NCI-H82 treated with DMSO at 0.1 percent for 48 hours (cell line): ENCODE measurements at regions not wholly inside any gene's neighbourhood (a gene's known extent, or its start where the extent isn't known, plus 50 kb on each side); places are given as distances from the start of the nearest gene placed in this dataset.
"Not testable (repeated sequence)": the region's sequence is repeated elsewhere in the genome, so short reads cannot be mapped to it uniquely, and the experiment has no call there.

Experiments used
- DNase-seq: peaks from one replicate; lab custom pipeline; 2025; ENCODE audit not compliant: unreplicated experiment; lab: John Stamatoyannopoulos, UW

DNA sequence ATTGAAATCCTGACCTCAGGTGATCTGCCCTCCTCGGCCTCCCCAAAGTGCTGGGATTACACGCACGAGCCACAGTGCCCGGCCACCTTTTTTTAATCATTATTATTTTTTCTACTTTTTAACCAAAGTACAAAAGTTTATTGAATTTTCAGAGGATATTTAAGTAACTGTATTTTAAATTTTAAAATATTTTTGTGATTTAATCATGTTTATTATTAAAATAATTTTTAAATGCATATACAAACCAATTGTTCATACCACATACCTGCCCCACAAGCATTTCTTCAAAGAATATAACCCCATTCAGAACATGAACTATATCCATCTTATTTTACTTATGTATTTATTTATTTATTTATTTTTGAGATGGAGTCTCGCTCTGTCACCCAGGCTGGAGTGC, 163.6 kb upstream of the MAP2 start:
- DNase-seq = no peak

DNA sequence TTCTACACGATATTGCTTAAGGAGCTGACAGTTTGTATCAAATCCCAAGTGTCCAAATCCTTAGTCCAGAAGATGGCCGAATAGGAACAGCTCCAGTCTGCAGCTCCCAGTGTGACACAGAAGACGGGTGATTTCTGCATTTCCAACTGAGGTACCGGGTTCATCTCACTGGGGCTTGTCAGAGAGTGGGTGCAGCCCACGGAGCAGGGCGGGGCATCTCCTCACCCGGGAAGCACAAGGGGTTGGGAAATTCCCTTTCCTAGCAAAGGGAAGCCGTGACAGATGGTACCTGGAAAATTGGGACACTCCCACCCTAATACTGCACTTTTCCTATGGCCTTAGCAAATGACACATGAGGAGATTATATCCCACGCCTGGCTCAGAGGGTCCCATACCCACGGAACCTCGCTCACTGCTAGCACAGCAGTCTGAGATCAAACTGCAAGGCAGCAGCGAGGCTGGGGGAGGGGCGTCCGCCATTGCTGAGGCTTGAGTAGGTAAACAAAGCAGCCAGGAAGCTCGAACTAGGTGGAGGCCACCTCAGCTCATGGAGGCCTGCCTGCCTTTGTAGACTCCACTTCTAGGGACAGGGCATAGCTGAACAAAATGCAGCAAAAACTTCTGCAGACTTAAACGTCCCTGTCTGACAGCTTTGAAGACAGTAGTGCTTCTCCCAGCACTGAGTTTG, 162.3 kb upstream of the MAP2 start:
- not testable (repeated sequence) for DNase-seq

- no peak for DNase-seq
Measured at GRCh38 chr2:209269024-209269423, 154.8 kb upstream of the MAP2 start.

- no peak for DNase-seq
Measured at GRCh38 chr2:209276000-209276399, 147.8 kb upstream of the MAP2 start.

- DNase-seq = no peak
Measured at GRCh38 chr2:209277444-209277843, 146.4 kb upstream of the MAP2 start.

GRCh38 chr2:209298601-209299000, 125.2 kb upstream of the MAP2 start:
- DNase-seq = no peak

- DNase-seq = not testable (repeated sequence)
Measured at GRCh38 chr2:209299478-209299877, 124.4 kb upstream of the MAP2 start.

GRCh38 chr2:209300766-209301165, 123.1 kb upstream of the MAP2 start:
- peak; percentile 69 for DNase-seq

GRCh38 chr2:209305026-209305425, 118.8 kb upstream of the MAP2 start:
- DNase-seq = no peak

- DNase-seq = no peak
Measured at GRCh38 chr2:209305746-209306196, 118.1 kb upstream of the MAP2 start.

GRCh38 chr2:209307161-209308001, 116.5 kb upstream of the MAP2 start:
- DNase-seq = no peak

DNA sequence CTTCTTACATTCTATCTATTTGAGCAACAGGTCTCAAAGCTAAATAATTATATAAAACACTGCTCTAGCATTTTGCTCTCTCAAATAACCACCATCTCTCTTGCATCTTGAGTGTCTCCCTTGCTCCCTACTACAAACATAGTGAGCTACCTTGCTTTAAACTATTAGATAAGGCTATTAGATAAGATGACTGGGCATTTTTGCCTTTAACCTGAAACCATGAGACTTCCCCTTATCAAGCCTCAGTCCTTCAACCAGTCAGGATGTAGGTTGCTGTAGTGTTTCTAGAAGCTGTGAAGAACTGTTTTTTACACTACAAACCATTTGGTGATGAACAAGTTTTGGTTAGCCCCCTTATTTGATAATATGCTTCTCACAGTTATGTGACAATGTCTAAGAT, 115.4 kb upstream of the MAP2 start:
- DNase-seq = no peak

DNA sequence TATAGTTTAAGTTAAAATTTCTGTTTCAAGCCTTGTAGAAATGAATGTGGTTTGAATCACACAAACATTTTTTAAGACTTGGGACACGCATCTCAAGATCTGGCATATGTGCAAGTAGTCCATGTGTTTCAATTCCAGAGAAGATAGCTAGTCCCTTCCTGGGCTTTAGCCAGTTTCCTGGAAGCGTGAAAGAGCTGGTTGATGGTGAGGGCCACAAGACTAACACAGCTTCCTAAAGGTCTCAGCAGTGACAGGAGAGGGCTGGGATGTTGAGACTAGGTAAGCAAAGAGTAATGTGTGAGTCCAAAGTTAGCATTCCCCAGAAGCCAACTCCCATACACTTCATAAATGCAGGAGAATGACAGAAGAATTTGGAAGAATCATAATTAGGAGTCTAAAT, 111.9 kb upstream of the MAP2 start:
- DNase-seq = no peak

DNA sequence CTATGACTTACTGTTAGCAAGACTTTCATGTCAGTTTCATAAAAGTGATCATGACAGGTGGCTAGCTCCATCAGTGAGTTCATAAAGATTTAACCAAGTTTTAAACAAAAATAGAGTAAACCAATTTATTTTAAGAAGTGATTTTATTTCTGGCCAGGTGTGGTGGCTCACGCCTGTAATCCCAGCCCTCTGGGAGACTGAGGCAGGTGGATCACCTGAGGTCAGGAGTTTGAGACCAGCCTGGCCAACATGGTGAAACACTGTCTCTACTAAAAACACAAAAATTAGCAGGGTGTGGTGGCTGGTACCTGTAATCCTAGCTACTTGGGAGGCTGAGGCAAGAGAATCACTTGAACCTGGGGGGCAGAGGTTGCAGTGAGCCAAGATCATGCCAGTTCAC, 111.4 kb upstream of the MAP2 start:
- DNase-seq = not testable (repeated sequence)

DNA sequence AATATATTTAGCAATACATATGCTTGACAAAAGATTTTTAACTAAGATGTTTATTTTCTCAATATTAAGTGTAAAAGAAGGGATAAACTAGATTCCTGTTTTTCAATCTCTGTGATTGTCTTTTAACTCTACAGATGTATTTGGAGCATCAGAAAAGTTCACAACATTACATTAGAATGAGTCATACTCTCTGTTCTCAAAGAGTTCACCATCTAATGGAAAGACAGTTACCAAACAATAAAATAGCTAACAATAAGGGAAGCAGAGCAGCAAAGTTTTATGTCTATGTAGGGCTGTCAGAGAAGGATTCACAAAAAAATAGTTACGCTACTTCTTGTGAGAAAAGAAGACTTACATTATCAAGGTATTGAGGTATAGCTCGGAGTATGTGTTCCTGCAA, 109.2 kb upstream of the MAP2 start:
- DNase-seq = no peak

GRCh38 chr2:209316141-209316540, 107.7 kb upstream of the MAP2 start:
- no peak for DNase-seq

- DNase-seq = no peak
Measured at GRCh38 chr2:209321076-209321475, 102.8 kb upstream of the MAP2 start.

DNA sequence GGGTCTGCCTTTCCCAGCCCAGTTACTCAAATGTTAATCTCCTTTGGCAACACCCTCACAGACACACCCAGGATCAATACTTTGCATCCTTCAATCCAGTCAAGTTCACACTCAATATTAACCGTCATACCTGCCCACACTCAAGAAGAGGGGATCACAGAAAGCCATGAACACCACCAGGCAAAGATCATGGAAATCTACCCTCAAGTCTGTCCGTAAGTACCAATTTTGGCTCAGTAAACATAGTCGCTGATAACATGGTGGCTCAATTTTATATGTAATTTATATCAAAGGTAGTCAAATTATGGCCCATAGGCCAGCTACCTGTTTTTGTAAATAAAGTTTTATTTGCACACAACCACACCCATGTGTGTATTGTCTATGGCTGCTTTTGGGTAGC, 102.3 kb upstream of the MAP2 start:
- DNase-seq = no peak

DNA sequence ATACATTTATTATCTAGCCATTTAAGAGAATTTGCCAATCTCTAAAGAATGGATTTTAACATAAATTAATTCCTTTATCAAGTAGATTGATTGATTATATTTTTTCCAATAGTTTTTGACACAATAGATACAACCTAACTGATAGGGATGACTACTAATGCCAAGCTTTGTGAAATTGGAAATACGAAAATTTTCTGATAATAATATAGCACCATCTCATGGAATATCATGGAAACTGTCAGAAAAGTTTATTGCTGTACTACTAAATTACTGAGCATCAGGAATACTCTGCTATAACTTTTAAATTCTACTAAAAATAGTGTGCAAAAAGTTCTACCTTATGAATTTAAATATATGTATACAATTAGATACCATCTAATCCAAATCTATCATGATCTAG, 101.8 kb upstream of the MAP2 start:
- DNase-seq = no peak

GRCh38 chr2:209322905-209323512, 100.8 kb upstream of the MAP2 start:
- DNase-seq = no peak

DNA sequence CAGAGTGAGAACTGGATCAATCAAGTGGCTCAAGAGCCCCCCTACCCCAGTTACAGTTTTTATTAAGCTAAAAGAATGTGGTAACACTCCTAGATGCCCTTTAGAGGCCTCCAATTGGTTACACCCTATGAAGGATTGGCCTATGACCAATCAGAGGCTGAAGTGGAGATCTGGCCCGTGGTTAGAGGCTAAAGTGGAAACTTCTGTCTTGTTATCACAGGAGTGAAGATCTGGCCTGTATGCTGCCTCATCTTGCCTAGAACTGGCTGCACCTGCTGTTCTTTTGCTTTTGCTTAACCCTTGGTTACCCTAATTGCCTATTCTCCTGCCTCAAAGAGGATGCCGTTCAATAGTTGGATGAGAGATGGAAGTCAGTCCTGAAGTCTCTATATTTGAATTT, 100.1 kb upstream of the MAP2 start:
- no peak for DNase-seq

DNA sequence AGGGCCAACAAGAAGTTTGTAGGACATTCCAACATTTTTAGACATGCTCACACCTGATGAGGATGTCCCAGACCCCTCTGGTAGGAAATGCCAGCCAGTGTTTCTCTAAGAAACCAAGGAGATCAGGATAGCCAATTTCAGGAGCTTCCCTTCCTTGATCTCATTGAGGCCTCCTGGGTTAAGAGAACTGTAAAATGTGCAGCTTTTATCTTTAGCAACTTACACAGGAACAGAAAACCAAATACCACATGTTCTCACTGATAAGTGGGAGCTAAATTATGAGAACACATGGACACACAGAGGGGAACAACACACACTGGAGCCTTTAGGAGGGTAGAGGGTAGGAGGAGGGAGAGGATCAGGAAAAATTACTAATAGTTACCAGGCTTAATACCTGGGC, 99.6 kb upstream of the MAP2 start:
- no peak for DNase-seq
